GM12864 (cell line): ENCODE measurements at regions not wholly inside any gene's neighbourhood (a gene's known extent, or its start where the extent isn't known, plus 50 kb on each side); places are given as distances from the start of the nearest gene placed in this dataset.

ENCODE experiments used
- DNase-seq: peaks from one replicate; pipeline ENCODE4 v3.0.0-alpha.2; 2011; ENCODE audit warnings: low read depth
- H3K4me3 ChIP-seq: 2 replicates; pipeline ENCODE4 v1.5.1; 2011; ENCODE audit warnings: mild to moderate bottlenecking, low read depth, low read length, control low read depth
- TF ChIP-seq, protein P1 (sequence below): IDR thresholded peaks from 2 replicates; pipeline ENCODE4 v1.5.1; 2011; ENCODE audit warnings: low read depth, mild to moderate bottlenecking, moderate library complexity, low read length, control low read depth, inconsistent platforms; ENCODE audit errors: missing control alignments

- no peak for DNase-seq
- TF ChIP-seq, protein P1, sequence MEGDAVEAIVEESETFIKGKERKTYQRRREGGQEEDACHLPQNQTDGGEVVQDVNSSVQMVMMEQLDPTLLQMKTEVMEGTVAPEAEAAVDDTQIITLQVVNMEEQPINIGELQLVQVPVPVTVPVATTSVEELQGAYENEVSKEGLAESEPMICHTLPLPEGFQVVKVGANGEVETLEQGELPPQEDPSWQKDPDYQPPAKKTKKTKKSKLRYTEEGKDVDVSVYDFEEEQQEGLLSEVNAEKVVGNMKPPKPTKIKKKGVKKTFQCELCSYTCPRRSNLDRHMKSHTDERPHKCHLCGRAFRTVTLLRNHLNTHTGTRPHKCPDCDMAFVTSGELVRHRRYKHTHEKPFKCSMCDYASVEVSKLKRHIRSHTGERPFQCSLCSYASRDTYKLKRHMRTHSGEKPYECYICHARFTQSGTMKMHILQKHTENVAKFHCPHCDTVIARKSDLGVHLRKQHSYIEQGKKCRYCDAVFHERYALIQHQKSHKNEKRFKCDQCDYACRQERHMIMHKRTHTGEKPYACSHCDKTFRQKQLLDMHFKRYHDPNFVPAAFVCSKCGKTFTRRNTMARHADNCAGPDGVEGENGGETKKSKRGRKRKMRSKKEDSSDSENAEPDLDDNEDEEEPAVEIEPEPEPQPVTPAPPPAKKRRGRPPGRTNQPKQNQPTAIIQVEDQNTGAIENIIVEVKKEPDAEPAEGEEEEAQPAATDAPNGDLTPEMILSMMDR = no peak
- H3K4me3 ChIP-seq = no peak overlapping the region
Measured at GRCh38 chr6:14670806-14671205, 553.2 kb downstream of the CD83 start.

- no peak overlapping the region for H3K4me3 ChIP-seq
- TF ChIP-seq, protein P1 = no peak
- no peak for DNase-seq
Measured at GRCh38 chr6:14671261-14671681, 553.7 kb downstream of the CD83 start.

- TF ChIP-seq, protein P1 = no peak
- no peak overlapping the region for H3K4me3 ChIP-seq
- DNase-seq = no peak
Measured at GRCh38 chr6:14671937-14672336, 554.4 kb downstream of the CD83 start.

- TF ChIP-seq, protein P1 = no peak
- no peak for DNase-seq
Measured at GRCh38 chr6:14673201-14673600, 555.6 kb downstream of the CD83 start.

GRCh38 chr6:14674458-14674857 is 556.9 kb downstream of the CD83 start:
- no peak overlapping the region for H3K4me3 ChIP-seq
- TF ChIP-seq, protein P1 = no peak
- no peak for DNase-seq

More at GRCh38 chr6:14673201-14673600, 555.6 kb downstream of the CD83 start:
- H3K4me3 ChIP-seq = no peak overlapping the region

- no peak for DNase-seq
- no peak overlapping the region for H3K4me3 ChIP-seq
- TF ChIP-seq, protein P1 = no peak
Measured at GRCh38 chr6:14674867-14675648, 557.5 kb downstream of the CD83 start.

DNA sequence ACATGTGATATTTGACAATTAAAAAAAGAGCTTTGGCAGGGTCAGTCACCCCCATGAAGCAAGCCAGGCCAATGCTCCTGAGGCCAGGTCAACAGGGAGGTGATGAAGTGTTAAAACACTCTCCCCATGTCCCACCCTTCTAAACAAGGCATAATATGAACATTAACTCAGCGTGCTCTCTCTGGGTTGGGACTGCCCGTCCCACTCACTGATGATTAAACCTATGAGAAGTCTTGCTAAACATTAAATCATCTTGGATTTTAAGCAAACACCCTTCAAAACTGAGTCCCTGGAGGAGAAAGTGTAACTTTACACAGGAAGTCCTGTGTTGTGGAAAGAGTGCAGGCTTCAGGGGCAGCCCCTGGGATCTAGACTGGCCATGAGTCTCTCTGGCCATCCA is 558.5 kb downstream of the CD83 start:
- TF ChIP-seq, protein P1 = no peak
- no peak for DNase-seq
- no peak overlapping the region for H3K4me3 ChIP-seq
